ENCODE measurements at regions not wholly inside any gene's neighbourhood (a gene's known extent, or its start where the extent isn't known, plus 50 kb on each side); places are given as distances from the start of the nearest gene placed in this dataset.
"Not testable (repeated sequence)": the region's sequence is repeated elsewhere in the genome, so short reads cannot be mapped to it uniquely, and the experiment has no call there.

- peak; percentile 58 for DNase-seq (ENCODE audit: low read depth)
Measured at GRCh38 chr1:85520826-85521820, 56.2 kb upstream of the DDAH1 start.

- not testable (repeated sequence) for DNase-seq (ENCODE audit: low read depth)
Measured at GRCh38 chr1:85522458-85522857, 57.5 kb upstream of the DDAH1 start.

GRCh38 chr1:85523061-85523460, 57.5 kb upstream of the CCN1 start:
- not testable (repeated sequence) for DNase-seq (ENCODE audit: low read depth)

- peak; percentile 45 for DNase-seq (ENCODE audit: low read depth)
Measured at GRCh38 chr1:85524281-85524886, 56.2 kb upstream of the CCN1 start.

GRCh38 chr1:85525591-85525991, 55.0 kb upstream of the CCN1 start:
- DNase-seq (ENCODE audit: low read depth): not testable (repeated sequence)

GRCh38 chr1:85526216-85526615, 54.3 kb upstream of the CCN1 start:
- not testable (repeated sequence) for DNase-seq (ENCODE audit: low read depth)

- peak; percentile 74 for DNase-seq (ENCODE audit: low read depth)
Measured at GRCh38 chr1:85527145-85527544, 53.4 kb upstream of the CCN1 start.
